H1 (cell line): ENCODE measurements at regions not wholly inside any gene's neighbourhood (a gene's known extent, or its start where the extent isn't known, plus 50 kb on each side); places are given as distances from the start of the nearest gene placed in this dataset.

Experiments used
- CTCF ChIA-PET: fragments of 300-600 bp; sonication (Branson Sonifier 250); formaldehyde crosslinking; loops from one replicate; lab custom pipeline; 2021; ENCODE audit not compliant: partially characterized antibody; lab: Charles Lee
- POLR2A ChIA-PET: fragments of 300-600 bp; sonication (Branson Sonifier 250); formaldehyde crosslinking; loops from one replicate; lab custom pipeline; 2021; ENCODE audit warnings: inconsistent platforms; ENCODE audit not compliant: partially characterized antibody; lab: Charles Lee
- DNase-seq, 2 experiments: peaks; one replicate each; pipeline versions ENCODE4 v3.0.0 to v3.0.0-alpha.2; 2010 to 2022; ENCODE audit warnings: low spot score in 2 of 2, low read depth in 1 of 2, mixed read lengths in 1 of 2
- FAIRE-seq: peaks from 2 replicates; lab custom pipeline; 2011; peaks lifted over from hg19 to GRCh38; lab: Jason Lieb, UNC
- H2AFZ ChIP-seq: 2 replicates; pipeline ENCODE4 v1.8.1; 2012; ENCODE audit warnings: low read length, inconsistent platforms
- H2AK5ac ChIP-seq: 2 replicates; pipeline ENCODE4 v1.6.1; 2013; ENCODE audit warnings: low read depth, low read length
- H2BK120ac ChIP-seq: replicated peaks from 2 replicates; pipeline ENCODE3; 2013; ENCODE audit warnings: low read depth, low read length, inconsistent platforms
- H2BK12ac ChIP-seq: 2 replicates; pipeline ENCODE4 v1.6.1; 2013; ENCODE audit warnings: low read depth, low read length
- H2BK15ac ChIP-seq: 2 replicates; pipeline ENCODE4 v1.6.1; 2013; ENCODE audit warnings: low read length
- H2BK20ac ChIP-seq: 2 replicates; pipeline ENCODE4 v1.6.1; 2013; ENCODE audit warnings: low read length
- H2BK5ac ChIP-seq: 2 replicates; pipeline ENCODE4 v1.6.1; 2013; ENCODE audit warnings: low read depth, low read length
- H3K14ac ChIP-seq: 2 replicates; pipeline ENCODE4 v1.6.1; 2013; ENCODE audit warnings: inconsistent platforms; ENCODE audit not compliant: insufficient read length
- H3K18ac ChIP-seq: 2 replicates; pipeline ENCODE4 v1.6.1; 2013; ENCODE audit warnings: low read length; ENCODE audit errors: extremely low read depth
- H3K23ac ChIP-seq: 2 replicates; pipeline ENCODE4 v1.6.1; 2013; ENCODE audit warnings: inconsistent platforms; ENCODE audit not compliant: insufficient read length
- H3K23me2 ChIP-seq: 2 replicates; pipeline ENCODE4 v1.6.1; 2013; ENCODE audit warnings: low read depth, low read length
- H3K27ac ChIP-seq: 2 replicates; pipeline ENCODE4 v1.6.1; 2011; ENCODE audit warnings: low read depth, low read length, inconsistent platforms
- H3K27me3 ChIP-seq, 4 experiments: replicated peaks in 1 of 4; 1 replicate in 1 of 4; 2 replicates in 3 of 4; pipeline versions ENCODE4 v1.6.1 to v1.8.1; 2011 to 2013; ENCODE audit warnings: low read length in 3 of 4, mild to moderate bottlenecking in 3 of 4, inconsistent platforms in 2 of 4, mixed read lengths in 2 of 4, moderate library complexity in 1 of 4; ENCODE audit not compliant: control insufficient read depth in 3 of 4, insufficient read depth in 3 of 4; ENCODE audit errors: extremely low read depth in 1 of 4
- H3K36me3 ChIP-seq, 4 experiments: 2 replicates each; pipeline versions ENCODE4 v1.6.1 to v1.8.1; 2011 to 2013; ENCODE audit warnings: mild to moderate bottlenecking in 4 of 4, low read length in 3 of 4, moderate library complexity in 2 of 4, control low read depth in 1 of 4, inconsistent platforms in 1 of 4; ENCODE audit not compliant: insufficient read depth in 4 of 4, control insufficient read depth in 2 of 4
- H3K4ac ChIP-seq: replicated peaks from 2 replicates; pipeline ENCODE3; 2013; ENCODE audit warnings: low read length, low read depth, mixed read lengths, inconsistent platforms; ENCODE audit not compliant: insufficient read length
- H3K4me1 ChIP-seq, 4 experiments: replicated peaks in 1 of 4; 1 replicate in 1 of 4; 2 replicates in 3 of 4; pipeline versions ENCODE4 v1.6.1 to v1.8.1; 2011 to 2013; ENCODE audit warnings: low read length in 3 of 4, inconsistent platforms in 2 of 4, mixed read lengths in 1 of 4; ENCODE audit not compliant: insufficient read depth in 4 of 4, control insufficient read depth in 3 of 4
- H3K4me2 ChIP-seq, 2 experiments: 2 replicates each; pipeline versions ENCODE4 v1.6.1 to v1.8.1; 2011 to 2013; ENCODE audit warnings: low read depth in 2 of 2, low read length in 2 of 2, control low read depth in 1 of 2, inconsistent platforms in 1 of 2, mild to moderate bottlenecking in 1 of 2; ENCODE audit not compliant: insufficient read depth in 1 of 2
- H3K4me3 ChIP-seq, 4 experiments: fragments of 200-600, 300-600 bp in 1 of 4; sonication (generic), shearing (Covaris generic), sonication (Bioruptor Twin) in 1 of 4; 2 replicates each; pipeline versions ENCODE4 v1.5.1 to v1.8.1; 2011 to 2016; ENCODE audit warnings: low read length in 4 of 4, low read depth in 3 of 4, control low read depth in 2 of 4, inconsistent platforms in 2 of 4, mild to moderate bottlenecking in 2 of 4, mixed read lengths in 1 of 4, moderate library complexity in 1 of 4; ENCODE audit not compliant: insufficient read depth in 2 of 4; ENCODE audit errors: extremely low read depth in 1 of 4
- H3K56ac ChIP-seq: replicated peaks from 2 replicates; pipeline ENCODE3; 2013; ENCODE audit warnings: low read depth, mild to moderate bottlenecking, mixed read lengths, low read length, inconsistent platforms; ENCODE audit not compliant: insufficient read length
- H3K79me1 ChIP-seq: 2 replicates; pipeline ENCODE4 v1.6.1; 2013; ENCODE audit warnings: low read depth, low read length, control low read depth
- H3K79me2 ChIP-seq, 2 experiments: 2 replicates each; pipeline versions ENCODE4 v1.6.1 to v1.8.1; 2012 to 2013; ENCODE audit warnings: low read length in 2 of 2, mild to moderate bottlenecking in 2 of 2, inconsistent platforms in 1 of 2; ENCODE audit not compliant: insufficient read depth in 2 of 2, control insufficient read depth in 1 of 2
- H3K9ac ChIP-seq, 4 experiments: replicated peaks in 1 of 4; 1 replicate in 1 of 4; 2 replicates in 3 of 4; pipeline versions ENCODE4 v1.6.1 to v1.8.1; 2011 to 2013; ENCODE audit warnings: low read depth in 3 of 4, low read length in 3 of 4, control low read depth in 2 of 4, mild to moderate bottlenecking in 2 of 4, moderate library complexity in 2 of 4, inconsistent platforms in 1 of 4; ENCODE audit errors: extremely low read depth in 1 of 4
- H3K9me3 ChIP-seq, 2 experiments: 2 replicates each; pipeline versions ENCODE4 v1.6.1 to v1.8.1; 2012 to 2013; ENCODE audit warnings: mild to moderate bottlenecking in 2 of 2, moderate library complexity in 2 of 2, control low read depth in 1 of 2, inconsistent platforms in 1 of 2, low read depth in 1 of 2, low read length in 1 of 2, mixed read lengths in 1 of 2; ENCODE audit not compliant: insufficient read depth in 2 of 2
- H4K20me1 ChIP-seq, 2 experiments: replicated peaks in 1 of 2; 2 replicates each; pipeline versions ENCODE3 to v1.8.1; 2011 to 2013; ENCODE audit warnings: inconsistent platforms in 2 of 2, low read length in 2 of 2, mild to moderate bottlenecking in 1 of 2; ENCODE audit not compliant: insufficient read depth in 2 of 2, control insufficient read depth in 1 of 2
- H4K5ac ChIP-seq: 2 replicates; pipeline ENCODE4 v1.6.1; 2013; ENCODE audit warnings: low read length, low read depth, mixed read lengths, inconsistent platforms; ENCODE audit not compliant: insufficient read length
- H4K8ac ChIP-seq: 2 replicates; pipeline ENCODE4 v1.8.0; 2013; ENCODE audit warnings: mild to moderate bottlenecking, moderate library complexity, low read length, inconsistent platforms; ENCODE audit not compliant: insufficient read depth; ENCODE audit errors: extremely low read depth
- H4K91ac ChIP-seq: replicated peaks from 2 replicates; pipeline ENCODE3; 2013; ENCODE audit warnings: low read length, mixed read lengths, inconsistent platforms; ENCODE audit not compliant: insufficient read length
- CTBP2 ChIP-seq: IDR thresholded peaks from 2 replicates; pipeline ENCODE4 v1.7.0; 2011; ENCODE audit warnings: borderline replicate concordance, mild to moderate bottlenecking, moderate library complexity, mixed read lengths, low read length; ENCODE audit not compliant: insufficient read depth, insufficient read length
- WGBS, 2 experiments: shearing (Covaris generic) in 1 of 2; methylation state at CpG; one replicate each; pipeline versions ENCODE4 v1.1.6 to v1.1.7; 2013 to 2015; ENCODE audit warnings: low lambda C conversion rate in 2 of 2, mixed read lengths in 2 of 2, inconsistent platforms in 1 of 2, low coverage in 1 of 2, missing lambda C conversion rate in 1 of 2; ENCODE audit not compliant: insufficient replicate concordance in 2 of 2, insufficient coverage in 1 of 2, insufficient read length in 1 of 2; ENCODE audit errors: extremely low coverage in 1 of 2, missing lambda C conversion rate in 1 of 2; 5-methylcytosine and 5-hydroxymethylcytosine counted together

DNA sequence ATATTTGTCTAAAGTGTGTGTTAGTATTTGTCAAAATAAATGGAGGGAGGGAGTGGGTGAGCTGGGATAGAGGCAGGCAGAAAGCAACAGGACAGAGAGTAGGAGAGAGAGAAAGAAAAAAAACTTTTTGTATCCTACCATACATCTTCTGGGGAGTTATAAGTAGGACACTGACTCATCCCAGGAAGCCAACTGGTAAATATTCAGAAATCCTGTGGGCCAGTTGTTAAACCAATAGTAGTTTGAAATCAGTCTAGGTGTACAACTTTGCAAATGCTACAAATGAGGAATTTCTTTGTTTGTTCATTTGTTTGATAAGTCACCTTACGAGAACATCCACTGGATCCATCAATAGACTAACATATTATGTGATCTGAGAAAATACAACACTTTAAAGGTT, 980.9 kb downstream of the GATA3 start:
- Histone ChIP-seq H3K36me3 (no peaks in the 10 kb centered on the region), H2BK5ac (no peak overlapping the region), H2BK12ac (no peak overlapping the region), H3K4me1 (no peaks in the 10 kb centered on the region), H3K56ac (no peak overlapping the region), H3K14ac (no peak overlapping the region), H4K91ac (no peak overlapping the region), H3K18ac (no peak overlapping the region), H2BK20ac (no peak overlapping the region), H3K27me3 (no peaks in the 10 kb centered on the region), H3K9me3 (peaks cover 0 to 4% of the 10 kb centered on the region in 2 experiments; a peak in 1 of 4 replicates), H4K20me1 (no peaks in the 10 kb centered on the region), H3K4ac (no peak overlapping the region), H4K5ac (no peak overlapping the region), H3K79me2 (no peaks in the 10 kb centered on the region), H2BK15ac (no peak overlapping the region), H3K27ac (no peak overlapping the region), H3K23me2 (no peaks in the 10 kb centered on the region; the same call in 1 of the 2 replicates), H3K4me2 (no peak overlapping the region), H4K8ac (no peak overlapping the region), H3K4me3 (no peak overlapping the region), H3K79me1 (no peaks in the 10 kb centered on the region), H3K23ac (no peak overlapping the region), H2AFZ (no peak overlapping the region), H2BK120ac (no peak overlapping the region), H3K9ac (no peak overlapping the region), H2AK5ac (no peak overlapping the region)
- CTCF ChIA-PET, result interaction anchor here (1.0 kb wide), 1 partner anchor 127 kb away, joined by 3 read pairs; no protein-coding TSS in a partner anchor
- FAIRE-seq (no peak), DNase-seq (no peak)
- WGBS, 2 experiments, result 100% methylated on average over 1 of the region's 1 CpG; no CpG with 5 or more reads in 1 of the 2 experiments
- TF ChIP-seq CTBP2, result no peak
- POLR2A ChIA-PET, result no interaction called here
